ENCODE measurements at regions not wholly inside any gene's neighbourhood (a gene's known extent, or its start where the extent isn't known, plus 50 kb on each side); places are given as distances from the start of the nearest gene placed in this dataset.
A peak's percentile ranks its signal among the peaks of the same experiment; 100 is the strongest.
"Not testable (repeated sequence)": the region's sequence is repeated elsewhere in the genome, so short reads cannot be mapped to it uniquely, and the experiment has no call there.

DNA sequence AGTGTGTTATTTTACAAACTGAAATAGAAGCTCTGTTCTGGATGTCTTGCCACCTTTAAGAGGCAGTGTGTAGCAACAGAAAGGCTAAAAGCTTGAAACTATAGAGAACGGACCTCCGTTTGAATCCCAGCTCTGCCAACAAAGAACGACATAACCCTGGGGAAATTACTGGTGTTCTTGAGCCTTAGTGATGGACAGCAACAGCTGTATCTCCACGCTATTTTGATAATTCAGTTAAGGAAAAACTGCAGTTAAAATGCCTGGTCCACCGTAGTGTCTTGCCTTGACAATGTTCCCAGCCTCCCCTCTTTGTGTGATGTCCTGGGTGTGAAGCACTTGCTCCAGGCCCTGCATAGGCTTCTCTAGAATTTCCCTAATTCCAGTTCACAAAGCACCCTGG, 256.8 kb upstream of the HS3ST1 start:
- H3K36me3 ChIP-seq (ENCODE audit: control insufficient read depth in 2 of 2, insufficient read depth in 2 of 2, low read length in 2 of 2): no peaks in the 10 kb centered on the region
- no peak overlapping the region for H3K9ac ChIP-seq (ENCODE audit: low read depth in 1 of 2, low read length in 2 of 2)
- H3K27me3 ChIP-seq (ENCODE audit: control insufficient read depth in 2 of 2, insufficient read depth in 2 of 2, low read length in 2 of 2): no peaks in the 10 kb centered on the region
- no peak overlapping the region for H3K27ac ChIP-seq (ENCODE audit: low read depth in 2 of 2, low read length in 2 of 2)
- H3K4me3 ChIP-seq (ENCODE audit: low read length in 2 of 2): no peak overlapping the region
- H3K4me1 ChIP-seq (ENCODE audit: control insufficient read depth in 2 of 2, insufficient read depth in 2 of 2, low read length in 2 of 2): no peaks in the 10 kb centered on the region
- H3K9me3 ChIP-seq (ENCODE audit: control insufficient read depth in 2 of 2, low read length in 2 of 2): no peaks in the 10 kb centered on the region

- Histone ChIP-seq H3K9me3 (ENCODE audit: control insufficient read depth in 2 of 2, low read length in 2 of 2) (no peaks in the 10 kb centered on the region), H3K4me3 (ENCODE audit: low read length in 2 of 2) (no peak overlapping the region), H3K27me3 (ENCODE audit: control insufficient read depth in 2 of 2, insufficient read depth in 2 of 2, low read length in 2 of 2) (no peaks in the 10 kb centered on the region), H3K9ac (ENCODE audit: low read depth in 1 of 2, low read length in 2 of 2) (no peak overlapping the region), H3K4me1 (ENCODE audit: control insufficient read depth in 2 of 2, insufficient read depth in 2 of 2, low read length in 2 of 2) (no peaks in the 10 kb centered on the region), H3K27ac (ENCODE audit: low read depth in 2 of 2, low read length in 2 of 2) (no peak overlapping the region), H3K36me3 (ENCODE audit: control insufficient read depth in 2 of 2, insufficient read depth in 2 of 2, low read length in 2 of 2) (no peaks in the 10 kb centered on the region)
Measured at GRCh38 chr4:11675051-11675800, 246.5 kb upstream of the HS3ST1 start.

- no peak overlapping the region for H3K27ac ChIP-seq (ENCODE audit: low read depth in 2 of 2, low read length in 2 of 2)
- no peaks in the 10 kb centered on the region for H3K4me1 ChIP-seq (ENCODE audit: control insufficient read depth in 2 of 2, insufficient read depth in 2 of 2, low read length in 2 of 2)
- H3K9ac ChIP-seq (ENCODE audit: low read depth in 1 of 2, low read length in 2 of 2): no peak overlapping the region
- H3K4me3 ChIP-seq (ENCODE audit: low read length in 2 of 2): no peak overlapping the region
- no peaks in the 10 kb centered on the region for H3K9me3 ChIP-seq (ENCODE audit: control insufficient read depth in 2 of 2, low read length in 2 of 2)
- H3K36me3 ChIP-seq (ENCODE audit: control insufficient read depth in 2 of 2, insufficient read depth in 2 of 2, low read length in 2 of 2): no peaks in the 10 kb centered on the region
- no peaks in the 10 kb centered on the region for H3K27me3 ChIP-seq (ENCODE audit: control insufficient read depth in 2 of 2, insufficient read depth in 2 of 2, low read length in 2 of 2)
Measured at GRCh38 chr4:11670304-11670703, 241.6 kb upstream of the HS3ST1 start.

DNA sequence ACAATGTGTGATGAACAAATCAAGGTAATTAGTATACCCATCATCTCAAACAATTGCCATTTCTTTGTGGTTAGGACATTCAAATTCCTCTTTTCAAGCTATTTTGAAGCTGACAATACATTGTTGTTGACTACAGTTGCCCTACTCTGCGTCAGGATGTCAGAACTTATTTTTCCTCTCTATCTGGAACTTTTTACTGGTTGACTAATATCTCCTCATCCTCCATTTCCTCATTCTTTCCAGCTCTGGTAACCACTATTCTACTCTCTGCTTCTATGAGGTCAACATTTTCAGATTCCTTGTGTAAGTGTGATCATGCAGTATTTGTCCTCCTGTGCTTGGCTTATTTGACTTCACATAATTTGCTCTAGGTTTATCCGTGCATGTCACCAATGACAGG, 240.5 kb upstream of the HS3ST1 start:
- H3K9me3 ChIP-seq (ENCODE audit: control insufficient read depth in 2 of 2, low read length in 2 of 2): no peaks in the 10 kb centered on the region
- no peak overlapping the region for H3K27ac ChIP-seq (ENCODE audit: low read depth in 2 of 2, low read length in 2 of 2)
- H3K9ac ChIP-seq (ENCODE audit: low read depth in 1 of 2, low read length in 2 of 2): peak overlapping the region in 1 of 2 donors; percentile 26

GRCh38 chr4:11663114-11663513, 234.4 kb upstream of the HS3ST1 start:
- no peak overlapping the region for H3K9ac ChIP-seq (ENCODE audit: low read depth in 1 of 2, low read length in 2 of 2)
- no peaks in the 10 kb centered on the region for H3K4me1 ChIP-seq (ENCODE audit: control insufficient read depth in 2 of 2, insufficient read depth in 2 of 2, low read length in 2 of 2)
- H3K27ac ChIP-seq (ENCODE audit: low read depth in 2 of 2, low read length in 2 of 2): no peak overlapping the region
- no peaks in the 10 kb centered on the region for H3K36me3 ChIP-seq (ENCODE audit: control insufficient read depth in 2 of 2, insufficient read depth in 2 of 2, low read length in 2 of 2)
- H3K27me3 ChIP-seq (ENCODE audit: control insufficient read depth in 2 of 2, insufficient read depth in 2 of 2, low read length in 2 of 2): no peaks in the 10 kb centered on the region
- no peak overlapping the region for H3K4me3 ChIP-seq (ENCODE audit: low read length in 2 of 2)
- no peaks in the 10 kb centered on the region for H3K9me3 ChIP-seq (ENCODE audit: control insufficient read depth in 2 of 2, low read length in 2 of 2)

More for the DNA sequence above, 240.5 kb upstream of the HS3ST1 start:
- H3K4me3 ChIP-seq (ENCODE audit: low read length in 2 of 2): no peak overlapping the region
- H3K36me3 ChIP-seq (ENCODE audit: control insufficient read depth in 2 of 2, insufficient read depth in 2 of 2, low read length in 2 of 2): no peaks in the 10 kb centered on the region
- H3K27me3 ChIP-seq (ENCODE audit: control insufficient read depth in 2 of 2, insufficient read depth in 2 of 2, low read length in 2 of 2): no peaks in the 10 kb centered on the region
- H3K4me1 ChIP-seq (ENCODE audit: control insufficient read depth in 2 of 2, insufficient read depth in 2 of 2, low read length in 2 of 2): no peaks in the 10 kb centered on the region

- no peak overlapping the region for H3K4me3 ChIP-seq (ENCODE audit: low read length in 2 of 2)
- H3K27ac ChIP-seq (ENCODE audit: low read depth in 2 of 2, low read length in 2 of 2): no peak overlapping the region
- no peak overlapping the region for H3K9ac ChIP-seq (ENCODE audit: low read depth in 1 of 2, low read length in 2 of 2)
- no peaks in the 10 kb centered on the region for H3K36me3 ChIP-seq (ENCODE audit: control insufficient read depth in 2 of 2, insufficient read depth in 2 of 2, low read length in 2 of 2)
- no peaks in the 10 kb centered on the region for H3K27me3 ChIP-seq (ENCODE audit: control insufficient read depth in 2 of 2, insufficient read depth in 2 of 2, low read length in 2 of 2)
- no peaks in the 10 kb centered on the region for H3K9me3 ChIP-seq (ENCODE audit: control insufficient read depth in 2 of 2, low read length in 2 of 2)
- H3K4me1 ChIP-seq (ENCODE audit: control insufficient read depth in 2 of 2, insufficient read depth in 2 of 2, low read length in 2 of 2): no peaks in the 10 kb centered on the region
Measured at GRCh38 chr4:11650801-11651596, 222.3 kb upstream of the HS3ST1 start.

- no peaks in the 10 kb centered on the region for H3K27me3 ChIP-seq (ENCODE audit: control insufficient read depth in 2 of 2, insufficient read depth in 2 of 2, low read length in 2 of 2)
- no peak overlapping the region for H3K4me3 ChIP-seq (ENCODE audit: low read length in 2 of 2)
- H3K9me3 ChIP-seq (ENCODE audit: control insufficient read depth in 2 of 2, low read length in 2 of 2): no peaks in the 10 kb centered on the region
- no peaks in the 10 kb centered on the region for H3K4me1 ChIP-seq (ENCODE audit: control insufficient read depth in 2 of 2, insufficient read depth in 2 of 2, low read length in 2 of 2)
- no peaks in the 10 kb centered on the region for H3K36me3 ChIP-seq (ENCODE audit: control insufficient read depth in 2 of 2, insufficient read depth in 2 of 2, low read length in 2 of 2)
- H3K27ac ChIP-seq (ENCODE audit: low read depth in 2 of 2, low read length in 2 of 2): no peak overlapping the region
- H3K9ac ChIP-seq (ENCODE audit: low read depth in 1 of 2, low read length in 2 of 2): no peak overlapping the region
Measured at GRCh38 chr4:11647433-11647832, 218.7 kb upstream of the HS3ST1 start.

DNA sequence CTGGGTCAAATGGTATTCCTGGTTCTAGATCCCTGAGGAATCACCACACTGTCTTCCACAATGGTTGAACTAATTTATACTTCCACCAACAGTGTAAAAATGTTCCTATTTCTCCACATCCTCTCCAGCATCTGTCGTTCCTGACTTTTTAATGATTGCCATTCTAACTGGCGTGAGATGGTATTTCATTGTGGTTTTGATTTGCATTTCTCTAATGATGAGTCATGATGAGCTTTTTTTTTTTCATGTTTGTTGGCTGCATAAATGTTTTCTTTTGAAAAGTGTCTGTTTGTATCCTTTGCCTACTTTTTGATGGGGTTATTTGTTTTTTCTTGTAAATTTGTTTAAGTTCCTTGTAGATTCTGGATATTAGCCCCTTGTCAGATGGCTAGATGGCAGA, 214.4 kb upstream of the HS3ST1 start:
- H3K27ac ChIP-seq (ENCODE audit: low read depth in 2 of 2, low read length in 2 of 2); H3K9me3 ChIP-seq (ENCODE audit: control insufficient read depth in 2 of 2, low read length in 2 of 2); H3K9ac ChIP-seq (ENCODE audit: low read depth in 1 of 2, low read length in 2 of 2); H3K4me3 ChIP-seq (ENCODE audit: low read length in 2 of 2); H3K27me3 ChIP-seq (ENCODE audit: control insufficient read depth in 2 of 2, insufficient read depth in 2 of 2, low read length in 2 of 2); H3K4me1 ChIP-seq (ENCODE audit: control insufficient read depth in 2 of 2, insufficient read depth in 2 of 2, low read length in 2 of 2); H3K36me3 ChIP-seq (ENCODE audit: control insufficient read depth in 2 of 2, insufficient read depth in 2 of 2, low read length in 2 of 2): not testable (repeated sequence)

GRCh38 chr4:11640584-11640983, 211.9 kb upstream of the HS3ST1 start:
- no peaks in the 10 kb centered on the region for H3K4me1 ChIP-seq (ENCODE audit: control insufficient read depth in 2 of 2, insufficient read depth in 2 of 2, low read length in 2 of 2)
- no peaks in the 10 kb centered on the region for H3K9me3 ChIP-seq (ENCODE audit: control insufficient read depth in 2 of 2, low read length in 2 of 2)
- H3K36me3 ChIP-seq (ENCODE audit: control insufficient read depth in 2 of 2, insufficient read depth in 2 of 2, low read length in 2 of 2): no peaks in the 10 kb centered on the region
- no peak overlapping the region for H3K27ac ChIP-seq (ENCODE audit: low read depth in 2 of 2, low read length in 2 of 2)
- H3K27me3 ChIP-seq (ENCODE audit: control insufficient read depth in 2 of 2, insufficient read depth in 2 of 2, low read length in 2 of 2): no peaks in the 10 kb centered on the region
- H3K9ac ChIP-seq (ENCODE audit: low read depth in 1 of 2, low read length in 2 of 2): no peak overlapping the region
- no peak overlapping the region for H3K4me3 ChIP-seq (ENCODE audit: low read length in 2 of 2)

DNA sequence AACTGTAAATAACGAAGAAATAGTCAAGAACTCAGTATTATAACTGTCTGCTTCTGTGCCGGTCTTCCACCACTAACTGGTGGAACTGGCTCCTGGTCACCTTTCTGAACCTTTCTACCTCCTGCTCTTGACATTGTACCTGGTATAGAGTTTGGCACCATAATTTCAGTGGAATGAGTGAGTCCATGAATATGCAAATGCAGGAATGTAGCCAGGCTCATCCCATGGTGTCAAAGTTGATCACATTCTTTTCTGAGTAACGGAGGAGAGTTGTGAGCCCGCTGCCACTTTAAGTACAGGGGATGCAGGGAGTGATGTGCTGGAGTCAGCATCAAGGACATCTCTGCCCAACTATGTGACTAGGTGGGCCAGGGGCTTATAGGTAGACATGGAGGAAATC, 207.9 kb upstream of the HS3ST1 start:
- Histone ChIP-seq H3K9me3 (ENCODE audit: control insufficient read depth in 2 of 2, low read length in 2 of 2) (no peaks in the 10 kb centered on the region), H3K4me3 (ENCODE audit: low read length in 2 of 2) (no peak overlapping the region), H3K9ac (ENCODE audit: low read depth in 1 of 2, low read length in 2 of 2) (no peak overlapping the region), H3K27ac (ENCODE audit: low read depth in 2 of 2, low read length in 2 of 2) (no peak overlapping the region), H3K4me1 (ENCODE audit: control insufficient read depth in 2 of 2, insufficient read depth in 2 of 2, low read length in 2 of 2) (peaks cover 0 to 7% of the 10 kb centered on the region in 2 donors), H3K36me3 (ENCODE audit: control insufficient read depth in 2 of 2, insufficient read depth in 2 of 2, low read length in 2 of 2) (no peaks in the 10 kb centered on the region), H3K27me3 (ENCODE audit: control insufficient read depth in 2 of 2, insufficient read depth in 2 of 2, low read length in 2 of 2) (no peaks in the 10 kb centered on the region)
